WTC11 (cell line): ENCODE measurements at regions not wholly inside any gene's neighbourhood (a gene's known extent, or its start where the extent isn't known, plus 50 kb on each side); places are given as distances from the start of the nearest gene placed in this dataset.

Experiments used
- ATAC-seq: fragments of 200-7000 bp; cut with Tn5 transposase; 2 replicates; pipeline ENCODE4 v1.10.0; 2021; ENCODE audit warnings: mild to moderate bottlenecking, moderate library complexity
- CTCF ChIA-PET: fragments of 300-600 bp; sonication (Branson Sonifier 250); formaldehyde crosslinking; loops from one replicate; lab custom pipeline; 2021; ENCODE audit warnings: antibody characterized with exemption; lab: Charles Lee
- POLR2A ChIA-PET: fragments of 350-600 bp; sonication (Branson Sonifier 250); formaldehyde crosslinking; loops from one replicate; lab custom pipeline; 2021; ENCODE audit warnings: antibody characterized with exemption; lab: Charles Lee
- DNase-seq: peaks from one replicate; pipeline ENCODE4 v3.0.0; 2021; ENCODE audit warnings: low spot score
- H3K27ac Mint-ChIP-seq: 2 replicates; pipeline ENCODE4 v1.8.0; 2021; ENCODE audit warnings: mixed read lengths
- H3K27me3 Mint-ChIP-seq: 2 replicates; pipeline ENCODE4 v1.8.0; 2021; ENCODE audit warnings: low read depth, mild to moderate bottlenecking, moderate library complexity, mixed read lengths
- H3K36me3 Mint-ChIP-seq: 2 replicates; pipeline ENCODE4 v1.8.0; 2021; ENCODE audit warnings: mixed read lengths
- H3K4me1 Mint-ChIP-seq: 2 replicates; pipeline ENCODE4 v1.8.0; 2022; ENCODE audit warnings: mixed read lengths
- H3K4me3 Mint-ChIP-seq: 2 replicates; pipeline ENCODE4 v1.8.0; 2021; ENCODE audit warnings: mild to moderate bottlenecking, moderate library complexity, mixed read lengths
- H3K9me3 Mint-ChIP-seq: 2 replicates; pipeline ENCODE4 v1.8.0; 2021; ENCODE audit warnings: mixed read lengths
- CBFB ChIP-seq: sonication (generic); formaldehyde crosslinking; IDR thresholded peaks from 2 replicates; pipeline ENCODE4 v1.8.1; 2022; ENCODE audit warnings: mild to moderate bottlenecking, low read depth, missing genetic modification reagents
- CREM ChIP-seq: sonication (generic); formaldehyde crosslinking; IDR thresholded peaks from 2 replicates; pipeline ENCODE4 v1.8.1; 2022; ENCODE audit warnings: mild to moderate bottlenecking, missing genetic modification reagents, moderate library complexity
- FOXK1 ChIP-seq: sonication (generic); formaldehyde crosslinking; IDR thresholded peaks from 2 replicates; pipeline ENCODE4 v1.8.0; 2022; ENCODE audit warnings: mild to moderate bottlenecking, moderate library complexity, missing genetic modification reagents
- GABPB1 ChIP-seq: sonication (generic); formaldehyde crosslinking; IDR thresholded peaks from 2 replicates; pipeline ENCODE4 v1.8.1; 2023; ENCODE audit warnings: mild to moderate bottlenecking, missing genetic modification reagents
- KAT7 ChIP-seq: sonication (generic); formaldehyde crosslinking; IDR thresholded peaks from 2 replicates; pipeline ENCODE4 v1.8.1; 2023; ENCODE audit warnings: missing genetic modification reagents, mild to moderate bottlenecking, borderline replicate concordance
- MYBL2 ChIP-seq: sonication (generic); formaldehyde crosslinking; IDR thresholded peaks from 2 replicates; pipeline ENCODE4 v1.8.1; 2023; ENCODE audit warnings: mild to moderate bottlenecking, moderate library complexity, missing genetic modification reagents
- OVOL2 ChIP-seq: fragments of 250-450 bp; sonication (Bioruptor Pico); IDR thresholded peaks from 2 replicates; pipeline ENCODE4 v1.9.0; 2021; ENCODE audit warnings: mild to moderate bottlenecking, borderline replicate concordance
- SP1 ChIP-seq: sonication (generic); formaldehyde crosslinking; conservative IDR thresholded peaks from 2 replicates; pipeline ENCODE4 v1.8.1; 2022; ENCODE audit warnings: missing genetic modification reagents
- TCF7 ChIP-seq: sonication (generic); formaldehyde crosslinking; IDR thresholded peaks from 2 replicates; pipeline ENCODE4 v1.8.0; 2022; ENCODE audit warnings: mild to moderate bottlenecking, low read depth, missing genetic modification reagents, moderate library complexity
- ZNF263 ChIP-seq: sonication (generic); formaldehyde crosslinking; IDR thresholded peaks from 2 replicates; pipeline ENCODE4 v1.8.1; 2022; ENCODE audit warnings: low read depth, mild to moderate bottlenecking, moderate library complexity, missing genetic modification reagents
- ZNF317 ChIP-seq: sonication (generic); formaldehyde crosslinking; IDR thresholded peaks from 2 replicates; pipeline ENCODE4 v1.8.1; 2023; ENCODE audit warnings: low read depth, mild to moderate bottlenecking, moderate library complexity, missing genetic modification reagents, borderline replicate concordance
- ZNF396 ChIP-seq: fragments of 250-450 bp; sonication (Bioruptor Pico); IDR thresholded peaks from 2 replicates; pipeline ENCODE4 v1.8.0; 2021; ENCODE audit warnings: mild to moderate bottlenecking, moderate library complexity, borderline replicate concordance
- ZNF416 ChIP-seq: fragments of 250-450 bp; sonication (Bioruptor Pico); IDR thresholded peaks from 2 replicates; pipeline ENCODE4 v1.9.0; 2021; ENCODE audit warnings: mild to moderate bottlenecking, inconsistent platforms
- ZNF423 ChIP-seq: fragments of 250-450 bp; sonication (Bioruptor Pico); IDR thresholded peaks from 2 replicates; pipeline ENCODE4 v2.1.2; 2022; ENCODE audit warnings: mild to moderate bottlenecking, moderate library complexity
- TF ChIP-seq, protein P1 (sequence below): sonication (generic); formaldehyde crosslinking; IDR thresholded peaks from 2 replicates; pipeline ENCODE4 v1.8.1; 2022; ENCODE audit warnings: mild to moderate bottlenecking, missing genetic modification reagents, moderate library complexity, borderline replicate concordance
- TF ChIP-seq, protein P2 (sequence below): sonication (generic); formaldehyde crosslinking; IDR thresholded peaks from 2 replicates; pipeline ENCODE4 v1.8.1; 2022; ENCODE audit warnings: low read depth, mild to moderate bottlenecking, moderate library complexity, missing genetic modification reagents, borderline replicate concordance
- TF ChIP-seq, protein P3 (sequence below): fragments of 250-450 bp; sonication (Bioruptor Pico); IDR thresholded peaks from 2 replicates; pipeline ENCODE4 v1.9.0; 2021; ENCODE audit warnings: mild to moderate bottlenecking
- TF ChIP-seq, protein P4 (sequence below): fragments of 250-450 bp; sonication (Bioruptor Pico); IDR thresholded peaks from 2 replicates; pipeline ENCODE4 v1.8.0; 2021; ENCODE audit warnings: mild to moderate bottlenecking
- TF ChIP-seq, protein P5 (sequence below): sonication (generic); formaldehyde crosslinking; IDR thresholded peaks from 2 replicates; pipeline ENCODE4 v1.8.1; 2022; ENCODE audit warnings: missing genetic modification reagents, borderline replicate concordance
- TF ChIP-seq, protein P6 (sequence below): sonication (generic); formaldehyde crosslinking; IDR thresholded peaks from 2 replicates; pipeline ENCODE4 v1.8.1; 2023; ENCODE audit warnings: mild to moderate bottlenecking, missing genetic modification reagents, moderate library complexity
- TF ChIP-seq, protein P7 (sequence below): sonication (generic); formaldehyde crosslinking; IDR thresholded peaks from 2 replicates; pipeline ENCODE4 v1.8.1; 2023; ENCODE audit warnings: mild to moderate bottlenecking, missing genetic modification reagents, moderate library complexity

DNA sequence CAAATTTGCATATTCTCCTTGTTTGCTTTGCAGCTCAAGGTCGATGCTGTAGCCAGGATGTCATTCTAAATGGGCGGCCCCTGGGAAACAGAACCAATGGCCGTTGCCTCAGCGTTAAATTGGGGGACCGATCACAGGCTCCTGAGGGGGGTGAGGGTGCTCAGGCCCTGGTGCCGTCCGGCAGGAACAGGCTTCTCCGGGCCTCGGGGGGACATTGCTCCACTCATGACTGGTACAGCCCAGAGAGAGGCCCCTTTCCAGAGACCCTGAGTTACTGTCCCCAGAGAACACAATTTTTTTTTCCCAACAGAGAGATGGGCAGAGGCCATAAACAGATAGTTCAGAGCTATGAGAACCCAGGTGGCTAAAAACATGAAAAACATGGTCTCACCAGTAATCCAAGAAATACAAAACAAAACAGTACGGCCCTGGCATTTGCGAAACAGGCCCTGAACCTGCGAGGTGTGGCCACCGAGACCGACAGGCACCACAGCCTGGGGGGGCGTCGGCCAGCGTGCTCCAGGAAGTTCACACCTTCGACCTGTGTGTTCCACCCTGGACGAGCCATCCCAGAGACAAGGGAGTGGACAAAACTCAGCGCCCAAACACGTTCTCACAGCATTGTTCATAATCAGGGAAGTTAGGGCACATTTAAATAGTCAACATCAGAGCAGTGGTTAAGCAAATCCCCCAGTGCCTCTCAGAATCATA, 82.8 kb downstream of the METRNL start:
- ChIA-PET POLR2A (no interaction called here), CTCF (no interaction called here)
- Mint-ChIP-seq H3K4me1 (no peaks in the 10 kb centered on the region), H3K27ac (no peak overlapping the region), H3K9me3 (peaks cover 16% of the 10 kb centered on the region), H3K4me3 (no peak overlapping the region), H3K36me3 (0 out of 2 replicates have a peak, but pooled peaks cover 3% of the 10 kb centered on the region), H3K27me3 (no peaks in the 10 kb centered on the region)
- ATAC-seq (no peak), DNase-seq (no peak)
- no peak for TF ChIP-seq ZNF317 (CRISPR knock-in tag)
- no peak for TF ChIP-seq MYBL2
- TF ChIP-seq, protein P1, sequence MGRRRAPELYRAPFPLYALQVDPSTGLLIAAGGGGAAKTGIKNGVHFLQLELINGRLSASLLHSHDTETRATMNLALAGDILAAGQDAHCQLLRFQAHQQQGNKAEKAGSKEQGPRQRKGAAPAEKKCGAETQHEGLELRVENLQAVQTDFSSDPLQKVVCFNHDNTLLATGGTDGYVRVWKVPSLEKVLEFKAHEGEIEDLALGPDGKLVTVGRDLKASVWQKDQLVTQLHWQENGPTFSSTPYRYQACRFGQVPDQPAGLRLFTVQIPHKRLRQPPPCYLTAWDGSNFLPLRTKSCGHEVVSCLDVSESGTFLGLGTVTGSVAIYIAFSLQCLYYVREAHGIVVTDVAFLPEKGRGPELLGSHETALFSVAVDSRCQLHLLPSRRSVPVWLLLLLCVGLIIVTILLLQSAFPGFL (CRISPR knock-in tag) = no peak; the same call in 1 of the 2 replicates
- TF ChIP-seq, protein P2, sequence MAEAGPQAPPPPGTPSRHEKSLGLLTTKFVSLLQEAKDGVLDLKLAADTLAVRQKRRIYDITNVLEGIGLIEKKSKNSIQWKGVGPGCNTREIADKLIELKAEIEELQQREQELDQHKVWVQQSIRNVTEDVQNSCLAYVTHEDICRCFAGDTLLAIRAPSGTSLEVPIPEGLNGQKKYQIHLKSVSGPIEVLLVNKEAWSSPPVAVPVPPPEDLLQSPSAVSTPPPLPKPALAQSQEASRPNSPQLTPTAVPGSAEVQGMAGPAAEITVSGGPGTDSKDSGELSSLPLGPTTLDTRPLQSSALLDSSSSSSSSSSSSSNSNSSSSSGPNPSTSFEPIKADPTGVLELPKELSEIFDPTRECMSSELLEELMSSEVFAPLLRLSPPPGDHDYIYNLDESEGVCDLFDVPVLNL (CRISPR knock-in tag) = no peak
- TF ChIP-seq ZNF423 = no peak
- TF ChIP-seq, protein P3, sequence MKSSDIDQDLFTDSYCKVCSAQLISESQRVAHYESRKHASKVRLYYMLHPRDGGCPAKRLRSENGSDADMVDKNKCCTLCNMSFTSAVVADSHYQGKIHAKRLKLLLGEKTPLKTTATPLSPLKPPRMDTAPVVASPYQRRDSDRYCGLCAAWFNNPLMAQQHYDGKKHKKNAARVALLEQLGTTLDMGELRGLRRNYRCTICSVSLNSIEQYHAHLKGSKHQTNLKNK = no peak
- no peak for TF ChIP-seq ZNF396
- no peak for TF ChIP-seq TCF7 (CRISPR knock-in tag)
- TF ChIP-seq ZNF416 = no peak

DNA sequence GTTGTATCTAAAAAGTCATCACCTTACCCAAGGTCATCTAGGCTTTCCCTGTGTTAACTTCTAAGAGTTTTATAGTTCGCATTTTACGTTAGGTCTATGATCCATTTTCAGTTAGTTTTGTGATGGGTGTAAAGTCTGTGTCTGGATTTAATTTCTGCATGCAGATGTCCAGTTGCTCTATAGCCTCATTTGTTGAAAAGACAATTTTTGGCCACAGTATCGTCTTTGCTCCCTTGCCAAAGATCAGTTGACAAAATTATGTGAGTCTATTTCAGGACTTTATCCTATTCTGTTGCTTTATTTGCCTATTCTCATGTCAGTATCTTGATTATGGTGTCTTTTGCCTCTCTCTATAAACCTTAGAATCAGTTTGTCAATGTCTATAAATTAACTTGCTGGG, 85.1 kb downstream of the METRNL start:
- ChIA-PET CTCF (no interaction called here), POLR2A (no interaction called here)
- ATAC-seq = no peak
- DNase-seq = no peak
- Mint-ChIP-seq H3K27ac (no peak overlapping the region), H3K9me3 (peaks cover 23% of the 10 kb centered on the region), H3K36me3 (peaks cover 3% of the 10 kb centered on the region; the same call in 1 of the 2 replicates), H3K4me1 (no peaks in the 10 kb centered on the region), H3K4me3 (no peak overlapping the region), H3K27me3 (no peaks in the 10 kb centered on the region; the same call in 1 of the 2 replicates)
- TF ChIP-seq ZNF263 (CRISPR knock-in tag) (no peak), CREM (CRISPR knock-in tag) (no peak), GABPB1 (no peak), OVOL2 (CRISPR knock-in tag) (no peak), FOXK1 (CRISPR knock-in tag) (no peak), CBFB (CRISPR knock-in tag) (no peak), ZNF416 (no peak), SP1 (CRISPR knock-in tag) (no peak), KAT7 (no peak), ZNF396 (no peak)
- TF ChIP-seq, protein P4, sequence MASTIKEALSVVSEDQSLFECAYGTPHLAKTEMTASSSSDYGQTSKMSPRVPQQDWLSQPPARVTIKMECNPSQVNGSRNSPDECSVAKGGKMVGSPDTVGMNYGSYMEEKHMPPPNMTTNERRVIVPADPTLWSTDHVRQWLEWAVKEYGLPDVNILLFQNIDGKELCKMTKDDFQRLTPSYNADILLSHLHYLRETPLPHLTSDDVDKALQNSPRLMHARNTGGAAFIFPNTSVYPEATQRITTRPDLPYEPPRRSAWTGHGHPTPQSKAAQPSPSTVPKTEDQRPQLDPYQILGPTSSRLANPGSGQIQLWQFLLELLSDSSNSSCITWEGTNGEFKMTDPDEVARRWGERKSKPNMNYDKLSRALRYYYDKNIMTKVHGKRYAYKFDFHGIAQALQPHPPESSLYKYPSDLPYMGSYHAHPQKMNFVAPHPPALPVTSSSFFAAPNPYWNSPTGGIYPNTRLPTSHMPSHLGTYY (CRISPR knock-in tag) = no peak
- TF ChIP-seq, protein P5, sequence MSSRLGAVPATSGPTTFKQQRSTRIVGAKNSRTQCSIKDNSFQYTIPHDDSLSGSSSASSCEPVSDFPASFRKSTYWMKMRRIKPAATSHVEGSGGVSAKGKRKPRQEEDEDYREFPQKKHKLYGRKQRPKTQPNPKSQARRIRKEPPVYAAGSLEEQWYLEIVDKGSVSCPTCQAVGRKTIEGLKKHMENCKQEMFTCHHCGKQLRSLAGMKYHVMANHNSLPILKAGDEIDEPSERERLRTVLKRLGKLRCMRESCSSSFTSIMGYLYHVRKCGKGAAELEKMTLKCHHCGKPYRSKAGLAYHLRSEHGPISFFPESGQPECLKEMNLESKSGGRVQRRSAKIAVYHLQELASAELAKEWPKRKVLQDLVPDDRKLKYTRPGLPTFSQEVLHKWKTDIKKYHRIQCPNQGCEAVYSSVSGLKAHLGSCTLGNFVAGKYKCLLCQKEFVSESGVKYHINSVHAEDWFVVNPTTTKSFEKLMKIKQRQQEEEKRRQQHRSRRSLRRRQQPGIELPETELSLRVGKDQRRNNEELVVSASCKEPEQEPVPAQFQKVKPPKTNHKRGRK (CRISPR knock-in tag) = no peak
- TF ChIP-seq, protein P6, sequence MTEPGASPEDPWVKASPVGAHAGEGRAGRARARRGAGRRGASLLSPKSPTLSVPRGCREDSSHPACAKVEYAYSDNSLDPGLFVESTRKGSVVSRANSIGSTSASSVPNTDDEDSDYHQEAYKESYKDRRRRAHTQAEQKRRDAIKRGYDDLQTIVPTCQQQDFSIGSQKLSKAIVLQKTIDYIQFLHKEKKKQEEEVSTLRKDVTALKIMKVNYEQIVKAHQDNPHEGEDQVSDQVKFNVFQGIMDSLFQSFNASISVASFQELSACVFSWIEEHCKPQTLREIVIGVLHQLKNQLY (CRISPR knock-in tag) = no peak
- TF ChIP-seq, protein P7, sequence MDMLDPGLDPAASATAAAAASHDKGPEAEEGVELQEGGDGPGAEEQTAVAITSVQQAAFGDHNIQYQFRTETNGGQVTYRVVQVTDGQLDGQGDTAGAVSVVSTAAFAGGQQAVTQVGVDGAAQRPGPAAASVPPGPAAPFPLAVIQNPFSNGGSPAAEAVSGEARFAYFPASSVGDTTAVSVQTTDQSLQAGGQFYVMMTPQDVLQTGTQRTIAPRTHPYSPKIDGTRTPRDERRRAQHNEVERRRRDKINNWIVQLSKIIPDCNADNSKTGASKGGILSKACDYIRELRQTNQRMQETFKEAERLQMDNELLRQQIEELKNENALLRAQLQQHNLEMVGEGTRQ (CRISPR knock-in tag) = no peak
